ENCODE measurements at regions not wholly inside any gene's neighbourhood (a gene's known extent, or its start where the extent isn't known, plus 50 kb on each side); places are given as distances from the start of the nearest gene placed in this dataset.

DNA sequence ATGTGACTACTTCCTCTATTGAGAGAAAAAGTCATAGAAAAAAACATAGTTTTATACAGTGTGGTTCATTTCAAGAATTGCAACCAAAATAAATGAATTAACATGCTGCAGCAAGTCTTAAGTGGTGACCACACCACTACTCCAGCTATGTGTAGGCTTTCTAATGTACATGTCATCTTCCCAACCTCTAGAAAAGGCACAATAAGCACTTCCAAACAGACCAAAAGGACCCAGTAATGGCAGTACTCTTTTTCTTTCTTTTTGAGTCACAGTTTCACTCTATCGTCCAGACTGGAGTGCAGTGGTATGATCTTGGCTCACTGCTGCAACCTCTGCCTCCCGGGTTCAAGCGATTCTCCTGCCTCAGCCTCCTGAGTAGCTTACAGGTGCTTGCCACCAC is 219.3 kb upstream of the KBTBD8 start:
- FAIRE-seq (no peak), DNase-seq (ENCODE audit: low read depth in 1 of 2, low spot score in 2 of 2) (no peak)
- no peak overlapping the region for H4K8ac ChIP-seq (ENCODE audit: extremely low read depth, insufficient read depth, low read length)
- H3K9me3 ChIP-seq (ENCODE audit: insufficient read depth in 2 of 2, low read depth in 1 of 2, low read length in 1 of 2), result no peaks in the 10 kb centered on the region; a peak in 1 of 4 replicates
- H3K9ac ChIP-seq (replicated peaks in 1 of 4; ENCODE audit: extremely low read depth in 1 of 4, low read depth in 3 of 4, low read length in 3 of 4), result no peak overlapping the region
- no peak overlapping the region for H3K4ac ChIP-seq (replicated peaks; ENCODE audit: insufficient read length, low read depth, low read length)
- POLR2A ChIA-PET (ENCODE audit: partially characterized antibody), result no interaction called here
- no peak overlapping the region for H4K91ac ChIP-seq (replicated peaks; ENCODE audit: insufficient read length, low read length)
- no peaks in the 10 kb centered on the region for H3K23me2 ChIP-seq (ENCODE audit: low read depth, low read length)
- H2BK120ac ChIP-seq (replicated peaks; ENCODE audit: low read depth, low read length), result peak overlapping the region; percentile 79
- no peaks in the 10 kb centered on the region; a peak in 1 of 7 replicates for H3K27me3 ChIP-seq (replicated peaks in 1 of 4; ENCODE audit: control insufficient read depth in 3 of 4, extremely low read depth in 1 of 4, insufficient read depth in 3 of 4, low read length in 3 of 4)
- no peak for TF ChIP-seq POU5F1 (IDR thresholded peaks at IDR 0.05; ENCODE audit: low read depth, low read length)
- H3K79me1 ChIP-seq (ENCODE audit: low read depth, low read length), result no peaks in the 10 kb centered on the region
- H3K4me1 ChIP-seq (replicated peaks in 1 of 4; ENCODE audit: control insufficient read depth in 3 of 4, insufficient read depth in 4 of 4, low read length in 3 of 4), result peaks cover 1 to 4% (median 2%) of the 10 kb centered on the region in 4 experiments; a peak in 4 of 7 replicates
- no peaks in the 10 kb centered on the region for H3K36me3 ChIP-seq (ENCODE audit: control insufficient read depth in 2 of 4, insufficient read depth in 4 of 4, low read length in 3 of 4)
- peak overlapping the region; percentile 34; the same call in 1 of the 2 replicates for H2BK20ac ChIP-seq (ENCODE audit: low read length)
- H2AFZ ChIP-seq (ENCODE audit: low read length), result no peak overlapping the region
- no peaks in the 10 kb centered on the region for H4K20me1 ChIP-seq (replicated peaks in 1 of 2; ENCODE audit: control insufficient read depth in 1 of 2, insufficient read depth in 2 of 2, low read length in 2 of 2)
- no peak overlapping the region for H2AK5ac ChIP-seq (ENCODE audit: low read depth, low read length)
- H3K27ac ChIP-seq (ENCODE audit: low read depth, low read length), result no peak overlapping the region
- H3K79me2 ChIP-seq (ENCODE audit: control insufficient read depth in 1 of 2, insufficient read depth in 2 of 2, low read length in 2 of 2), result no peaks in the 10 kb centered on the region
- H2BK12ac ChIP-seq (ENCODE audit: low read depth, low read length), result peak overlapping the region; percentile 64; the same call in 1 of the 2 replicates
- no peak overlapping the region for H4K5ac ChIP-seq (ENCODE audit: insufficient read length, low read depth, low read length)
- H3K56ac ChIP-seq (replicated peaks; ENCODE audit: insufficient read length, low read depth, low read length), result no peak overlapping the region
- no peak overlapping the region for H3K18ac ChIP-seq (ENCODE audit: extremely low read depth, low read length)
- no peak overlapping the region for H3K4me2 ChIP-seq (ENCODE audit: insufficient read depth in 1 of 2, low read depth in 2 of 2, low read length in 2 of 2)
- H3K14ac ChIP-seq (ENCODE audit: insufficient read length), result no peak overlapping the region
- no peak overlapping the region for H3K4me3 ChIP-seq (ENCODE audit: extremely low read depth in 1 of 4, insufficient read depth in 2 of 4, low read depth in 3 of 4, low read length in 4 of 4)
- H2BK5ac ChIP-seq (ENCODE audit: low read depth, low read length), result peak overlapping the region; percentile 45; the same call in 1 of the 2 replicates
- CTCF ChIA-PET (ENCODE audit: partially characterized antibody), result interaction anchor here (1.0 kb wide), 1 partner anchor 37 kb away, joined by 3 read pairs; no protein-coding TSS in a partner anchor
- no peak overlapping the region for H2BK15ac ChIP-seq (ENCODE audit: low read length)
- 88% methylated on average over 3 of the region's 3 CpGs; no CpG with 5 or more reads in 1 of the 2 experiments for WGBS, 2 experiments (ENCODE audit: extremely low coverage in 1 of 2, insufficient coverage in 1 of 2, insufficient read length in 1 of 2, insufficient replicate concordance in 2 of 2, low coverage in 1 of 2, low lambda C conversion rate in 2 of 2, missing lambda C conversion rate in 1 of 2)
- H3K23ac ChIP-seq (ENCODE audit: insufficient read length), result no peak overlapping the region

Measured in H1 (cell line).